ENCODE measurements at regions not wholly inside any gene's neighbourhood (a gene's known extent, or its start where the extent isn't known, plus 50 kb on each side); places are given as distances from the start of the nearest gene placed in this dataset.

DNA sequence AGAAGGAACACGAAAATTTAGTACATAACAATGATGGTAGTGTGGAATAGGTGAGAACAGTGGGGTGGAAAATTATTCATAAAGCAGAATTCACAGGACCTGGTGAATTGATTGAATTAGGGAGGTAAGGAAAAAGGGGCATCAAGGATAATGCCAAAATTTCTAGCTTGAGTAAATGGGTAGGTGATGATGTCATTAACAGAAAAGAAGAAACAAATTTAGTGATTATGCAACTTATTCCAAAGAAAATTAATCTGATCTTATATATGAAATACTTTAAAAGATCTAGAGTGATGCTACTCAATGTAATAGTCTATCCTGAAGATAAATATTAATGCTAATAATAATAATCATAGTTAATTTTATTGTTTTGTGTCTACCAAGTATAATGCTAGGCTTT, 544.6 kb upstream of the LMCD1 start:
- no peak for TF ChIP-seq CTCF (IDR thresholded peaks at IDR 0.05; ENCODE audit: unreplicated experiment)
- Mint-ChIP-seq H3K4me1 (no peaks in the 10 kb centered on the region), H3K27me3 (ENCODE audit: low read depth) (peaks cover 8% of the 10 kb centered on the region), H3K36me3 (no peaks in the 10 kb centered on the region), H3K9me3 (no peaks in the 10 kb centered on the region), H3K4me3 (no peak overlapping the region), H3K27ac (no peak overlapping the region)
- DNase-seq (ENCODE audit: low spot score in 2 of 2, unreplicated experiment in 2 of 2) = no peak

DNA sequence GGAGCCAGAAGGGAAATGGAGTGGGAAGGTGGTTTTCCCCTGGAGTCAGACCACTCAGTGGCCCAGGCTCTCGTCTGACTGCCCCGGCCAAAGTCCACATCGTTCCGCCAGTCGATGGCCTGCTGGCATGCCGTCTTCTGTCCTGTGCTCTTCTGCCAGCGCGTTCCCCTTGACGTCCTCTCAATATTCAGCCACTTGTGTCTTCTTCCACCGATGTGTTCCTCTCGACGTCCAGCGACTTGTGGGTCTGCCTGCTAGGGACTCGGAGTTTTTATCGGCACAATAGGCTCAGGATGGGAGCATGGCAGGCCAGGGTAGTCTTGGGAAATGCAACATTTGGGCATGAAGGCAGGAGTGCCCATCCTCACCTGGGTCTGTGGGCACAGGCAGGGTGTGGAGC, 542.5 kb upstream of the LMCD1 start:
- no peak for TF ChIP-seq CTCF (IDR thresholded peaks at IDR 0.05; ENCODE audit: unreplicated experiment)
- Mint-ChIP-seq H3K4me3 (no peak overlapping the region), H3K27me3 (ENCODE audit: low read depth) (peaks cover 14% of the 10 kb centered on the region), H3K36me3 (no peaks in the 10 kb centered on the region), H3K4me1 (no peaks in the 10 kb centered on the region), H3K9me3 (no peaks in the 10 kb centered on the region), H3K27ac (no peak overlapping the region)
- DNase-seq (ENCODE audit: low spot score in 2 of 2, unreplicated experiment in 2 of 2) = no peak

- Mint-ChIP-seq H3K9me3 (no peaks in the 10 kb centered on the region), H3K36me3 (no peaks in the 10 kb centered on the region), H3K4me3 (no peak overlapping the region), H3K27ac (no peak overlapping the region), H3K27me3 (ENCODE audit: low read depth) (peaks cover 17% of the 10 kb centered on the region), H3K4me1 (no peaks in the 10 kb centered on the region)
- no peak for DNase-seq (ENCODE audit: low spot score in 2 of 2, unreplicated experiment in 2 of 2)
- TF ChIP-seq CTCF (IDR thresholded peaks at IDR 0.05; ENCODE audit: unreplicated experiment) = no peak
These were observed 541.0 kb upstream of the LMCD1 start for GRCh38 chr3:7960601-7961000.

DNA sequence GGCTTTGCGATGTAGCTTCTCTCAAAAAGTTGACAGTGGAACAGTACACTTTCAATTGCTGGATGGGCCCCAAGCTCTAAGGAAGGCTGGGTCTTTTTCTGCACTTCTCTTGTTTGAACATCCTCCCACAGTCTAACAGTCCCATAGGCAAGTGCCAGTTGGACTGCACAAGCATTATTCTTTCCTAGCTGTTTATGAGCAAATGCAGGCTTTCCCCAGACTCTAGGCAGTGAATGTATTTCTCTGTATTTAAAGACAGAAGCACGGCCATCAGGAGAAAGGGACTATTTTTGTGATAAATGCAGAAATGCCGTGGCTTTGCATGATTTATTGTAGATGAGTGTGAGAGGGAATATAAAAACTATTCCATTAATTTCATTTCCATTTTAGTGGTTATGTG, 539.3 kb upstream of the LMCD1 start:
- H3K4me3 Mint-ChIP-seq = no peak overlapping the region
- H3K36me3 Mint-ChIP-seq = no peaks in the 10 kb centered on the region
- no peak overlapping the region for H3K27ac Mint-ChIP-seq

DNA sequence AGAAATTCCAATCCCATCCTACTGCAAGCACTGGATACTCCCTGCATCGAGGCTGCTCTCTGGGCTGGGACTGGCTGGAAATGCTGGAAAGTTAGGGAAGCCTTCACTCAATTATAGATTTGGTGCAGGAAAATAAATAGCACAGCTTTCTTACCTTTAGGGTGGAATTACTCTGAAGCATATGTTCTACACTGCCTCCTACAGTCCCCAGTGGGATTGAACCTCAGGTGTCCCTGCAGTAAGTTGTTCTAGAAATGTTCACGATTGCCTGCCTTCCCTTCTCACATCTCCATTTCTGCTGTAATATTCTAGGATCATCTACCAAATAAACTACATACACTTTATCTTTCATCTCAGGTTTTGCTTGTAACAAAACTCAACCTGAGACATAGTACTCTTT, 536.7 kb upstream of the LMCD1 start:
- DNase-seq (ENCODE audit: low spot score in 2 of 2, unreplicated experiment in 2 of 2) = no peak
- no peaks in the 10 kb centered on the region for H3K9me3 Mint-ChIP-seq
- H3K27ac Mint-ChIP-seq = no peak overlapping the region
- H3K36me3 Mint-ChIP-seq = no peaks in the 10 kb centered on the region
- peaks cover 26% of the 10 kb centered on the region for H3K27me3 Mint-ChIP-seq (ENCODE audit: low read depth)
- no peak overlapping the region for H3K4me3 Mint-ChIP-seq
- TF ChIP-seq CTCF (IDR thresholded peaks at IDR 0.05; ENCODE audit: unreplicated experiment) = no peak
- no peaks in the 10 kb centered on the region for H3K4me1 Mint-ChIP-seq

More for the DNA sequence above, 539.3 kb upstream of the LMCD1 start:
- Mint-ChIP-seq H3K4me1 (no peaks in the 10 kb centered on the region), H3K9me3 (no peaks in the 10 kb centered on the region), H3K27me3 (ENCODE audit: low read depth) (peaks cover 26% of the 10 kb centered on the region)
- TF ChIP-seq CTCF (IDR thresholded peaks at IDR 0.05; ENCODE audit: unreplicated experiment) = no peak
- DNase-seq (ENCODE audit: low spot score in 2 of 2, unreplicated experiment in 2 of 2) = no peak

- H3K9me3 Mint-ChIP-seq = no peaks in the 10 kb centered on the region
- H3K27me3 Mint-ChIP-seq (ENCODE audit: low read depth) = no peaks in the 10 kb centered on the region
- H3K36me3 Mint-ChIP-seq = no peaks in the 10 kb centered on the region
- no peak for TF ChIP-seq CTCF (IDR thresholded peaks at IDR 0.05; ENCODE audit: unreplicated experiment)
- no peak for DNase-seq (ENCODE audit: low spot score in 2 of 2, unreplicated experiment in 2 of 2)
- H3K4me3 Mint-ChIP-seq = no peak overlapping the region
- no peak overlapping the region for H3K27ac Mint-ChIP-seq
- no peaks in the 10 kb centered on the region for H3K4me1 Mint-ChIP-seq
These were observed 528.6 kb upstream of the LMCD1 start for GRCh38 chr3:7973006-7973405.

Measured in mesothelial cell of epicardium (in vitro differentiated cells).